Ovary (tissue), 3 donors: ENCODE measurements at regions not wholly inside any gene's neighbourhood (a gene's known extent, or its start where the extent isn't known, plus 50 kb on each side); places are given as distances from the start of the nearest gene placed in this dataset.

Source experiments
- EP300 ChIP-seq: sonication (generic); formaldehyde crosslinking; IDR thresholded peaks from one replicate; pipeline ENCODE4 v1.6.1; 2017; ENCODE audit warnings: antibody characterized with exemption
- POLR2A ChIP-seq: fragments of 450-650 bp; IDR thresholded peaks from one replicate; pipeline ENCODE4 v1.6.1; 2017; ENCODE audit warnings: antibody characterized with exemption, mild to moderate bottlenecking, moderate library complexity
- TF ChIP-seq, protein P1 (sequence below), 3 donors: fragments of 450-650 bp in 2 of 3; fragments of 200-600 bp in 1 of 3; IDR thresholded peaks; one replicate each; pipeline versions ENCODE4 v1.5.1 to v1.8.0; 2016 to 2022; ENCODE audit warnings: antibody characterized with exemption in 3 of 3, mild to moderate bottlenecking in 1 of 3
- donor health status: DM: no; HTN: no; CAD: no.

GRCh38 chr3:90180543-90180942 is 1073.1 kb downstream of the EPHA3 start:
- TF ChIP-seq, protein P1, sequence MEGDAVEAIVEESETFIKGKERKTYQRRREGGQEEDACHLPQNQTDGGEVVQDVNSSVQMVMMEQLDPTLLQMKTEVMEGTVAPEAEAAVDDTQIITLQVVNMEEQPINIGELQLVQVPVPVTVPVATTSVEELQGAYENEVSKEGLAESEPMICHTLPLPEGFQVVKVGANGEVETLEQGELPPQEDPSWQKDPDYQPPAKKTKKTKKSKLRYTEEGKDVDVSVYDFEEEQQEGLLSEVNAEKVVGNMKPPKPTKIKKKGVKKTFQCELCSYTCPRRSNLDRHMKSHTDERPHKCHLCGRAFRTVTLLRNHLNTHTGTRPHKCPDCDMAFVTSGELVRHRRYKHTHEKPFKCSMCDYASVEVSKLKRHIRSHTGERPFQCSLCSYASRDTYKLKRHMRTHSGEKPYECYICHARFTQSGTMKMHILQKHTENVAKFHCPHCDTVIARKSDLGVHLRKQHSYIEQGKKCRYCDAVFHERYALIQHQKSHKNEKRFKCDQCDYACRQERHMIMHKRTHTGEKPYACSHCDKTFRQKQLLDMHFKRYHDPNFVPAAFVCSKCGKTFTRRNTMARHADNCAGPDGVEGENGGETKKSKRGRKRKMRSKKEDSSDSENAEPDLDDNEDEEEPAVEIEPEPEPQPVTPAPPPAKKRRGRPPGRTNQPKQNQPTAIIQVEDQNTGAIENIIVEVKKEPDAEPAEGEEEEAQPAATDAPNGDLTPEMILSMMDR (IDR thresholded peaks at IDR 0.05): no peak
- TF ChIP-seq EP300 (no peak), POLR2A (no peak)
